Hepatocyte (in vitro differentiated cells): ENCODE measurements at regions not wholly inside any gene's neighbourhood (a gene's known extent, or its start where the extent isn't known, plus 50 kb on each side); places are given as distances from the start of the nearest gene placed in this dataset.
"Not testable (repeated sequence)": the region's sequence is repeated elsewhere in the genome, so short reads cannot be mapped to it uniquely, and the experiment has no call there.

Experiments used
- DNase-seq: peaks from one replicate; pipeline ENCODE4 v3.0.0-alpha.2; 2016; ENCODE audit warnings: low spot score
- H2AFZ ChIP-seq: fragments of 200-600 bp; sonication (generic); 2 replicates; pipeline ENCODE4 v1.6.0; 2016; ENCODE audit warnings: antibody characterized with exemption, mild to moderate bottlenecking
- H3K27ac ChIP-seq: fragments of 200-600 bp; sonication (generic); 2 replicates; pipeline ENCODE4 v1.5.1; 2016; ENCODE audit warnings: mild to moderate bottlenecking
- H3K27me3 ChIP-seq: fragments of 200-600 bp; sonication (generic); 2 replicates; pipeline ENCODE4 v1.6.1; 2016
- H3K36me3 ChIP-seq: fragments of 200-600 bp; sonication (generic); replicated peaks from 2 replicates; pipeline ENCODE4 v1.5.1; 2016; ENCODE audit warnings: low read depth; ENCODE audit not compliant: insufficient read depth
- H3K4me1 ChIP-seq: fragments of 200-600 bp; sonication (generic); 2 replicates; pipeline ENCODE4 v1.5.1; 2016; ENCODE audit warnings: mild to moderate bottlenecking, moderate library complexity; ENCODE audit not compliant: insufficient read depth
- H3K4me2 ChIP-seq: fragments of 200-600 bp; sonication (generic); 2 replicates; pipeline ENCODE4 v1.6.0; 2016
- H3K4me3 ChIP-seq: fragments of 200-600 bp; sonication (generic); 2 replicates; pipeline ENCODE4 v1.5.1; 2016; ENCODE audit warnings: mild to moderate bottlenecking
- H3K79me2 ChIP-seq: fragments of 200-600 bp; sonication (generic); 2 replicates; pipeline ENCODE4 v1.6.0; 2017; ENCODE audit warnings: mild to moderate bottlenecking
- H3K9me2 ChIP-seq: fragments of 200-600 bp; sonication (generic); replicated peaks from 2 replicates; pipeline ENCODE4 v1.6.0; 2017; ENCODE audit warnings: mild to moderate bottlenecking; ENCODE audit not compliant: insufficient read depth
- H3K9me3 ChIP-seq: fragments of 200-600 bp; sonication (generic); 2 replicates; pipeline ENCODE4 v1.5.1; 2016; ENCODE audit warnings: low read depth, mild to moderate bottlenecking
- H4K20me1 ChIP-seq: fragments of 200-600 bp; sonication (generic); 2 replicates; pipeline ENCODE4 v1.6.0; 2016; ENCODE audit warnings: mild to moderate bottlenecking; ENCODE audit not compliant: insufficient read depth, poor library complexity, severe bottlenecking
- EZH2 ChIP-seq: fragments of 200-600 bp; sonication (generic); IDR thresholded peaks from 2 replicates; pipeline ENCODE4 v1.6.1; 2016; ENCODE audit warnings: antibody characterized with exemption, mild to moderate bottlenecking, borderline replicate concordance
- EZH2phosphoT487 ChIP-seq: fragments of 200-600 bp; sonication (generic); IDR thresholded peaks from one replicate; pipeline ENCODE4 v1.6.1; 2018; ENCODE audit warnings: antibody characterized with exemption, mild to moderate bottlenecking, low read depth, moderate library complexity; ENCODE audit not compliant: unreplicated experiment, severe bottlenecking
- WGBS: methylation state at CpG from one replicate; pipeline ENCODE4 v1.1.6; 2016; ENCODE audit warnings: low lambda C conversion rate; ENCODE audit errors: missing lambda C conversion rate; 5-methylcytosine and 5-hydroxymethylcytosine counted together
- TF ChIP-seq, protein P1 (sequence below): fragments of 200-600 bp; sonication (generic); IDR thresholded peaks from 2 replicates; pipeline ENCODE4 v1.5.1; 2016; ENCODE audit warnings: antibody characterized with exemption, mild to moderate bottlenecking; ENCODE audit not compliant: poor library complexity

DNA sequence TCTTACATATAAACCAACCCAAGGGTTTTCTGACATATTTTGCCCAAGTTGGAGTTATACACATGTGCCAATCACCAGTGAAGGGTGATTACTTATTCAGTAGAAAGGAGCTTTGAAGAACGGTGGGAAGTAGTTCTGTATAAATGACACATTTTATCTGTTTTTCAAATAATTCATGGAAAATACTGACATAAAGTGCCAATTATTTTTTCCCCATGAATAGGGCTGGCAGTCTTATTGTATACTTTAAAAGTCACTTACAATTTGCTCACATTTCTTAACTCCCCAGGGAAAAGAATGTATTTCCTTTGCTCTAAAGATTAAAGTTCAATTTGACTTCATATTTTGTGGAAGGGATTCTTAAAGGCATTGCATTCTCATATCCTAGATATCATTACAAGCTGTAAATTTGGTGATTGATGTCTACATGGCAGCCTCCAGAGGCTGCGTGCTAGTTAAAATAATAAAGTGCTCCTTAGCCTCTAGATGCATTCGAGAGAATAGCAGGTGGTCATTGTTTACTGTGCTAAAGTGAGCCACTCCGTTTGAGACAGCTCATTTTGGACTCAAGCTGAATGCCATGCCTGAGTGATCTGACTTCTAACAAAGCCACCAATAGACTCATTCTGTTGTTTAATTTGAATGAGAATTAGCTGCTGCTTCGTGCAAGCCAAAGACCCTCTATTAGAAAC lies 148.8 kb upstream of the NRP1 start:
- no peak overlapping the region for H3K4me2 ChIP-seq
- H3K79me2 ChIP-seq, result no peaks in the 10 kb centered on the region
- no peaks in the 10 kb centered on the region for H3K27me3 ChIP-seq
- H3K4me3 ChIP-seq, result no peak overlapping the region
- H3K36me3 ChIP-seq, result no peaks in the 10 kb centered on the region
- 46% methylated on average over 5 of the region's 5 CpGs for WGBS
- no peaks in the 10 kb centered on the region for H3K9me3 ChIP-seq
- no peak for DNase-seq
- TF ChIP-seq, protein P1, sequence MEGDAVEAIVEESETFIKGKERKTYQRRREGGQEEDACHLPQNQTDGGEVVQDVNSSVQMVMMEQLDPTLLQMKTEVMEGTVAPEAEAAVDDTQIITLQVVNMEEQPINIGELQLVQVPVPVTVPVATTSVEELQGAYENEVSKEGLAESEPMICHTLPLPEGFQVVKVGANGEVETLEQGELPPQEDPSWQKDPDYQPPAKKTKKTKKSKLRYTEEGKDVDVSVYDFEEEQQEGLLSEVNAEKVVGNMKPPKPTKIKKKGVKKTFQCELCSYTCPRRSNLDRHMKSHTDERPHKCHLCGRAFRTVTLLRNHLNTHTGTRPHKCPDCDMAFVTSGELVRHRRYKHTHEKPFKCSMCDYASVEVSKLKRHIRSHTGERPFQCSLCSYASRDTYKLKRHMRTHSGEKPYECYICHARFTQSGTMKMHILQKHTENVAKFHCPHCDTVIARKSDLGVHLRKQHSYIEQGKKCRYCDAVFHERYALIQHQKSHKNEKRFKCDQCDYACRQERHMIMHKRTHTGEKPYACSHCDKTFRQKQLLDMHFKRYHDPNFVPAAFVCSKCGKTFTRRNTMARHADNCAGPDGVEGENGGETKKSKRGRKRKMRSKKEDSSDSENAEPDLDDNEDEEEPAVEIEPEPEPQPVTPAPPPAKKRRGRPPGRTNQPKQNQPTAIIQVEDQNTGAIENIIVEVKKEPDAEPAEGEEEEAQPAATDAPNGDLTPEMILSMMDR, result no peak
- TF ChIP-seq EZH2phosphoT487 (no peak), EZH2 (no peak)
- H3K27ac ChIP-seq, result no peak overlapping the region
- no peaks in the 10 kb centered on the region for H3K9me2 ChIP-seq
- H2AFZ ChIP-seq, result no peak overlapping the region
- peaks cover 27% of the 10 kb centered on the region for H3K4me1 ChIP-seq
- no peaks in the 10 kb centered on the region for H4K20me1 ChIP-seq

DNA sequence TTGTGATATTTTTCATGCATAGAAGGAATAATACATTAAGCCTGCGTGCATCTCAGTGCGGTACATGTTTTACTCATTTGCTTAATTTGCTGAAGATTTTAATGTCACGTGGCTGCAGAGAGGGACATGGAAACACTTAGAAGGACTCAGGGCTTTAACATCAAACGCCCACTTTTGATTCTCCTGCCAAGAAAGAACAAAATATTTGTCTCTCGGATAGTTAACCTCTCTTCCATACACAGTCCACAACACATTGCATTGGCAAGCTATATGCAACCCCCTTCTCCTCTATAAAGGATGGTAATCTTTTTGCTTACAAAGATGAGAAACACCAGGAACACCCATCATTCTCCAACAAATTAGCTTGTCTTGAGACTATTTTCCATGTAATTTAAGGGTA lies 148.0 kb upstream of the NRP1 start:
- 74% methylated on average over 5 of the region's 5 CpGs for WGBS
- H2AFZ ChIP-seq, result no peak overlapping the region
- TF ChIP-seq EZH2, result no peak

DNA sequence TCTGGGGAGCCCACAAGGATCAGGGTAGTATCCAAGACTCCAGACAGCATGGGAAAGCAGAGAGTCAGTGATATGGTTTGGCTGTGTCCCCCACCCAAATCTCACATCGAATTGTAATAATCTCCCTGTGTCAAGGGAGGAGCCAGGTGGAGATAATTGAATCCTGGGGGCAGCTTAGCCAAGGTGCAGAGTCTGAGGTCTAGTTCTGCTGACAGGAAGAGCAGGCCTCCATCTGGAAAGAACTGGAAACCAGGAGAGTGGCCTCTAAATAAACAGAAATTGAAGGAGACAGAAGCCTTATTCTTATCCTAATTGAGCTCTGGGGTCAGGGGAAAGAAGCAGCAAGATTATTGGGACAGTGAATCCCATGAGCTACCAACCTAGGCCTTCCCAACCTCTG lies 146.7 kb upstream of the NRP1 start:
- no peak overlapping the region for H3K4me3 ChIP-seq
- no peaks in the 10 kb centered on the region for H3K36me3 ChIP-seq
- H3K9me3 ChIP-seq, result no peaks in the 10 kb centered on the region
- H3K4me2 ChIP-seq, result no peak overlapping the region
- peaks cover 27% of the 10 kb centered on the region for H3K4me1 ChIP-seq
- no peaks in the 10 kb centered on the region for H3K79me2 ChIP-seq
- no peak for DNase-seq
- no peak overlapping the region for H2AFZ ChIP-seq
- H4K20me1 ChIP-seq, result no peaks in the 10 kb centered on the region
- no peak for TF ChIP-seq EZH2phosphoT487
- TF ChIP-seq, protein P1, result no peak
- TF ChIP-seq EZH2, result no peak
- no peak overlapping the region for H3K27ac ChIP-seq
- H3K9me2 ChIP-seq, result no peaks in the 10 kb centered on the region
- WGBS, result 95% methylated on average over 1 of the region's 1 CpG
- no peaks in the 10 kb centered on the region for H3K27me3 ChIP-seq

More for the DNA sequence above, 148.0 kb upstream of the NRP1 start:
- Histone ChIP-seq H3K4me2 (no peak overlapping the region), H3K27me3 (no peaks in the 10 kb centered on the region), H3K9me3 (no peaks in the 10 kb centered on the region), H3K4me3 (no peak overlapping the region), H3K9me2 (no peaks in the 10 kb centered on the region), H3K79me2 (no peaks in the 10 kb centered on the region), H3K4me1 (peaks cover 27% of the 10 kb centered on the region), H4K20me1 (no peaks in the 10 kb centered on the region), H3K27ac (no peak overlapping the region), H3K36me3 (no peaks in the 10 kb centered on the region)
- DNase-seq, result no peak

DNA sequence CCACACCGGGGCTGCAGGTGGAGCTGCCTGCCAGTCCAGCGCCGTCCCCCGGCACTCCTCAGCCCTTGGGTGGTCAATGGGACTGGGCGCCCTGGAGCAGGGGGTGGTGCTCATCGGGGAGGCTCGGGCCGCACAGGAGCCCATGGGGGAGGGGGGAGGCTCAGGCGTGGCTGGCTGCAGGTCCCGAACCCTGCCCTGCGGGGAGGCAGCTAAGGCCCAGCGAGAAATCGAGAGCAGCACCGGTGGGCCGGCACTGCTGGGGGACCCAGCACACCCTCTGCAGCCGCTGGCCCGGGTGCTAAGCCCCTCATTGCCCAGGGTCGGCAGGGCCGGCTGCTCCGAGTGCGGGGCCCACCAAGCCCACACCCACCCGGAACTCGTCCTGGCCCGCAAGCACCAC lies 145.9 kb upstream of the NRP1 start:
- not testable (repeated sequence) for DNase-seq, H3K27ac ChIP-seq, H3K9me2 ChIP-seq, H2AFZ ChIP-seq, H4K20me1 ChIP-seq, H3K36me3 ChIP-seq, H3K9me3 ChIP-seq, H3K4me3 ChIP-seq, H3K79me2 ChIP-seq, H3K4me2 ChIP-seq, H3K27me3 ChIP-seq
- peaks cover 25% of the 10 kb centered on the region for H3K4me1 ChIP-seq
- 97% methylated on average over 18 of the region's 24 CpGs for WGBS
